CD4-positive, alpha-beta T cell (primary cell): ENCODE measurements at regions not wholly inside any gene's neighbourhood (a gene's known extent, or its start where the extent isn't known, plus 50 kb on each side); places are given as distances from the start of the nearest gene placed in this dataset.
"Not testable (repeated sequence)": the region's sequence is repeated elsewhere in the genome, so short reads cannot be mapped to it uniquely, and the experiment has no call there.

ENCODE experiments used
- ATAC-seq: fragments of 200-7000 bp; cut with Tn5 transposase; one replicate; pipeline ENCODE4 v1.10.0; 2022; ENCODE audit warnings: mild to moderate bottlenecking; ENCODE audit not compliant: poor library complexity
- CTCF ChIA-PET: fragments of 350-600 bp; sonication (Branson Sonifier 250); formaldehyde crosslinking; loops from one replicate; lab custom pipeline; 2021; ENCODE audit warnings: antibody characterized with exemption, inconsistent platforms; lab: Charles Lee
- POLR2A ChIA-PET: fragments of 350-600 bp; sonication (Branson Sonifier 250); formaldehyde crosslinking; loops from one replicate; lab custom pipeline; 2021; ENCODE audit warnings: antibody characterized with exemption, inconsistent platforms; lab: Charles Lee
- DNase-seq, 14 experiments: peaks; one replicate each; pipeline ENCODE4 v3.0.0-alpha.2; 2013 to 2020; ENCODE audit warnings: mixed read lengths in 2 of 14
- H3K27ac ChIP-seq, 2 donors: one replicate each; pipeline versions ENCODE4 v1.5.1 to v1.7.0; 2013; ENCODE audit warnings: low read length in 2 of 2, low read depth in 1 of 2, mild to moderate bottlenecking in 1 of 2
- H3K27me3 ChIP-seq, 2 experiments: 1 replicate in 1 of 2; 2 replicates in 1 of 2; pipeline versions ENCODE4 v1.6.1 to v1.7.0; 2013; ENCODE audit warnings: low read length in 2 of 2, control low read depth in 1 of 2, mild to moderate bottlenecking in 1 of 2, moderate library complexity in 1 of 2; ENCODE audit not compliant: insufficient read depth in 2 of 2, control insufficient read depth in 1 of 2
- H3K36me3 ChIP-seq: one replicate; pipeline ENCODE4 v1.6.1; 2013; ENCODE audit warnings: low read length, control low read depth; ENCODE audit not compliant: insufficient read depth
- H3K4me1 ChIP-seq: one replicate; pipeline ENCODE4 v1.6.1; 2013; ENCODE audit warnings: low read length, control low read depth; ENCODE audit not compliant: insufficient read depth
- H3K4me3 ChIP-seq: one replicate; pipeline ENCODE4 v1.5.1; 2013; ENCODE audit warnings: mild to moderate bottlenecking, low read length, moderate library complexity
- H3K9me3 ChIP-seq, 2 experiments: 1 replicate in 1 of 2; 2 replicates in 1 of 2; pipeline versions ENCODE4 v1.6.1 to v1.7.0; 2013; ENCODE audit warnings: low read length in 2 of 2, mild to moderate bottlenecking in 2 of 2, control low read depth in 1 of 2, moderate library complexity in 1 of 2; ENCODE audit not compliant: control insufficient read depth in 1 of 2, insufficient read depth in 1 of 2
- H3K27ac Mint-ChIP-seq: one replicate; pipeline ENCODE4 v1.8.0; 2020; ENCODE audit warnings: mixed read lengths
- H3K27me3 Mint-ChIP-seq: one replicate; pipeline ENCODE4 v1.8.0; 2021; ENCODE audit warnings: mixed read lengths
- H3K36me3 Mint-ChIP-seq: one replicate; pipeline ENCODE4 v1.8.0; 2021; ENCODE audit warnings: low read depth, mixed read lengths
- H3K4me1 Mint-ChIP-seq: one replicate; pipeline ENCODE4 v1.8.0; 2021; ENCODE audit warnings: low read depth, mixed read lengths
- H3K4me3 Mint-ChIP-seq: one replicate; pipeline ENCODE4 v1.8.0; 2020; ENCODE audit warnings: mild to moderate bottlenecking, mixed read lengths
- H3K9me3 Mint-ChIP-seq: one replicate; pipeline ENCODE4 v1.8.0; 2020; ENCODE audit warnings: mixed read lengths
- intact Hi-C, 2 experiments: fragments of 100-400 bp; cut with DNase I in 1 of 2; cut with micrococcal nuclease in 1 of 2; formaldehyde crosslinking; loops; one replicate each; pipeline versions ENCODE4 v1.15.1 to v1.9.0; 2023 to 2025; cut with DNase I, micrococcal nuclease
- TF ChIP-seq, protein P1 (sequence below): fragments of 200-600 bp; IDR thresholded peaks from one replicate; pipeline ENCODE4 v1.8.0; 2022; ENCODE audit warnings: antibody characterized with exemption, mild to moderate bottlenecking

DNA sequence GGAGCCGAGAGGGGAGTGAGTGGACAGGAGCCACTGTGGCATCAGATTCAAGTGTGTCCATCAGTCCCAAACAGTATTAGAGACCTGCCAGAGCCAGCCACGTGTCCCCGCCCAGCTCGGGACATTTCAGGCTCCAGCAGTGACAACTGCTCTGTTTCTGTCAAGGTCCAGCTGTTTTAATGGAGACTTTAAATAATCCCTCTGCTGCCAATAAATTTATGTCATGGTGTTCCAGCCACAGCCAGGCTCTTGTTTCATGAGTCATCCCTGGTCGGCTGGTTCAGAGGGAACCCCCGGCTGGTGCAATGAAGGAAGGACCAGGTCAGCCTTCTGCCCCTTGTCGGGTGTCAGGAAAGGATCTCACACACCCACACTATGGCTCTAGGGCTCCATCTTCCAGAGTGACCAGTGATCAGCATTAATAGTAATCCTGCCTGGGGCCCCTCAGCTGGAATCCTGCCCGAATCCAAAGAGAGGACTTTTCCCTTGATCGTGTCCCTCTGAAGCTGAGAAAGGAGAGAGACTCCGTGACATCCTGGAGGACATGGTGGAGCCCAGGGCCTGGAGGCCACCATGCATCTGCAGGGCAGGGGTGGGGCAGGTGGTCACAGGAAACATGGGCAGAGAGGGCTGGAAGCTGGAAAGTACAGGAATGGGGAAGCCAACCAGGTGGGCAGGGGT is 197.3 kb downstream of the MATN1 start:
- peaks cover 0 to 11% of the 10 kb centered on the region in 2 experiments for H3K9me3 ChIP-seq
- peaks cover 30% of the 10 kb centered on the region for H3K27me3 Mint-ChIP-seq
- ATAC-seq (no peak), DNase-seq (no peak)
- TF ChIP-seq, protein P1, sequence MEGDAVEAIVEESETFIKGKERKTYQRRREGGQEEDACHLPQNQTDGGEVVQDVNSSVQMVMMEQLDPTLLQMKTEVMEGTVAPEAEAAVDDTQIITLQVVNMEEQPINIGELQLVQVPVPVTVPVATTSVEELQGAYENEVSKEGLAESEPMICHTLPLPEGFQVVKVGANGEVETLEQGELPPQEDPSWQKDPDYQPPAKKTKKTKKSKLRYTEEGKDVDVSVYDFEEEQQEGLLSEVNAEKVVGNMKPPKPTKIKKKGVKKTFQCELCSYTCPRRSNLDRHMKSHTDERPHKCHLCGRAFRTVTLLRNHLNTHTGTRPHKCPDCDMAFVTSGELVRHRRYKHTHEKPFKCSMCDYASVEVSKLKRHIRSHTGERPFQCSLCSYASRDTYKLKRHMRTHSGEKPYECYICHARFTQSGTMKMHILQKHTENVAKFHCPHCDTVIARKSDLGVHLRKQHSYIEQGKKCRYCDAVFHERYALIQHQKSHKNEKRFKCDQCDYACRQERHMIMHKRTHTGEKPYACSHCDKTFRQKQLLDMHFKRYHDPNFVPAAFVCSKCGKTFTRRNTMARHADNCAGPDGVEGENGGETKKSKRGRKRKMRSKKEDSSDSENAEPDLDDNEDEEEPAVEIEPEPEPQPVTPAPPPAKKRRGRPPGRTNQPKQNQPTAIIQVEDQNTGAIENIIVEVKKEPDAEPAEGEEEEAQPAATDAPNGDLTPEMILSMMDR: no peak
- H3K27ac ChIP-seq: no peak overlapping the region
- no peaks in the 10 kb centered on the region for H3K36me3 Mint-ChIP-seq
- H3K4me1 Mint-ChIP-seq: no peaks in the 10 kb centered on the region
- H3K4me3 ChIP-seq: no peak overlapping the region
- no peaks in the 10 kb centered on the region for H3K4me1 ChIP-seq
- ChIA-PET POLR2A (no interaction called here), CTCF (no interaction called here)
- no peaks in the 10 kb centered on the region for H3K36me3 ChIP-seq
- H3K27me3 ChIP-seq: peaks cover 2 to 23% of the 10 kb centered on the region in 2 experiments
- intact Hi-C loops: no loop called here
- H3K9me3 Mint-ChIP-seq: no peaks in the 10 kb centered on the region
- H3K4me3 Mint-ChIP-seq: no peak overlapping the region
- no peak overlapping the region for H3K27ac Mint-ChIP-seq

DNA sequence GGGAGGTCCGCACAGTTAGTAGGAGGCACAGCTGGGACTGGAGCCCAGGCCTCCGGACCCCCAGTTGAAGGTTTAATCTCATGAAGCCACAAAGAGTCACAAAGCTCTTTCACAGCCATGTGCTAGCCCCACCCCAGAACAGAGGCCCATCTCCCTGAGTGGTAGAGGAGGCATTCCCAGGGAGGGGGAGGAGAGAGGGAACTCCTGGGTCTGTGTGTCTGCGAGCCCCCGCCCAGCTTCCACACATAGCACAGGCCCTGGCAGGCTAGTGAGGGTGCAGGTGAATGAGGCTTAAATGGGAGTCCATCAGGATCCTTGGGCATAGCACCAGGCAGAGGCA is 197.8 kb downstream of the MATN1 start:
- TF ChIP-seq, protein P1: no peak
- H3K9me3 Mint-ChIP-seq: no peaks in the 10 kb centered on the region
- H3K27ac Mint-ChIP-seq: no peak overlapping the region
- intact Hi-C loops: no loop called here
- Histone ChIP-seq H3K27ac (no peak overlapping the region), H3K27me3 (peaks cover 2 to 23% of the 10 kb centered on the region in 2 experiments), H3K4me3 (no peak overlapping the region), H3K4me1 (no peaks in the 10 kb centered on the region), H3K9me3 (peaks cover 0 to 11% of the 10 kb centered on the region in 2 experiments), H3K36me3 (no peaks in the 10 kb centered on the region)
- DNase-seq (no peak), ATAC-seq (no peak)
- no peak overlapping the region for H3K4me3 Mint-ChIP-seq
- ChIA-PET POLR2A (no interaction called here), CTCF (no interaction called here)
- no peaks in the 10 kb centered on the region for H3K4me1 Mint-ChIP-seq
- no peaks in the 10 kb centered on the region for H3K36me3 Mint-ChIP-seq
- H3K27me3 Mint-ChIP-seq: peaks cover 30% of the 10 kb centered on the region

DNA sequence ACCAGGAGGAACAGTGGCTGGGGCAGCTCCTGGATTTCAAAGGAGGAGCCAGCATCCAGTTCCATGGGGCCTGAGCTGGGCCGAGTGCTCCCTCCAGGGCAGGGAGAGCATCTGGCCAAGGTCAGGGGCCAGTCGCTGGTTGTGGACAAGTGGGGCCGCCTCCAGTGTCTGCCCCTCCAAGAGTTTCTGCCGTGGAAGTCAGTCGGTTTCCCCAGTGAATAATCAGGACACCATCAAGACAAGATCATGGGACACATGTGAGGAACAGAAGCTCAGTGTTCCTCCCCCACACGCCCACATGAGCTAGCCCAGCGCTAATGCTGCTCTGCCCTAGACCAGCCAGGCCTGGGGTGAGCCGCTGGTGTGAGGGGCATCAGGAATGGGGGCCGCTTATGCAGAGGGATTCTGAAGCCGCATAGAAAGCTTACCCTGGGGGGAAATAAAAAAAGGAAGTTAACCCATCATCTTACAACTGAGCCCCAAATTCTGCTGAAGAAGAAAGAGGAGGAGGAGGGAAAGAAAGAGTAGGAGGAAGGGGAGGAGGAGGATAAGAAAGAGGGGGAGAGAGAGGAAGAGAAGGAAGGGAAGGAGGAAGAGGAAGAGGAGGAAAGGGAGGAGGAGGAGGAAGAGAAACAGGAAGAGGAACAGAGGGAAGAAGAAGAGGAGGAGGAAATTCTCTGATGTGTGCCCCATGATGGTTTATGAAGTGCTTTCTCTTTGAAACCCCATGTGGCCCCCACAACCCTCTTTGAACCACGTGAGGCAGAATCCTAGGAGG is 198.4 kb downstream of the MATN1 start:
- DNase-seq: no peak
- no peak overlapping the region for H3K4me3 ChIP-seq
- peaks cover 2 to 23% of the 10 kb centered on the region in 2 experiments for H3K27me3 ChIP-seq
- no peaks in the 10 kb centered on the region for H3K4me1 ChIP-seq
- CTCF ChIA-PET: no interaction called here
- intact Hi-C loops: no loop called here
- H3K27me3 Mint-ChIP-seq: peaks cover 30% of the 10 kb centered on the region
- H3K4me1 Mint-ChIP-seq: no peaks in the 10 kb centered on the region
- TF ChIP-seq, protein P1: no peak
- no peak overlapping the region for H3K4me3 Mint-ChIP-seq
- no peak for ATAC-seq
- no peaks in the 10 kb centered on the region for H3K9me3 Mint-ChIP-seq
- H3K27ac Mint-ChIP-seq: no peak overlapping the region
- POLR2A ChIA-PET: no interaction called here
- peaks cover 0 to 11% of the 10 kb centered on the region in 2 experiments for H3K9me3 ChIP-seq
- no peaks in the 10 kb centered on the region for H3K36me3 Mint-ChIP-seq
- no peak overlapping the region for H3K27ac ChIP-seq
- H3K36me3 ChIP-seq: no peaks in the 10 kb centered on the region

DNA sequence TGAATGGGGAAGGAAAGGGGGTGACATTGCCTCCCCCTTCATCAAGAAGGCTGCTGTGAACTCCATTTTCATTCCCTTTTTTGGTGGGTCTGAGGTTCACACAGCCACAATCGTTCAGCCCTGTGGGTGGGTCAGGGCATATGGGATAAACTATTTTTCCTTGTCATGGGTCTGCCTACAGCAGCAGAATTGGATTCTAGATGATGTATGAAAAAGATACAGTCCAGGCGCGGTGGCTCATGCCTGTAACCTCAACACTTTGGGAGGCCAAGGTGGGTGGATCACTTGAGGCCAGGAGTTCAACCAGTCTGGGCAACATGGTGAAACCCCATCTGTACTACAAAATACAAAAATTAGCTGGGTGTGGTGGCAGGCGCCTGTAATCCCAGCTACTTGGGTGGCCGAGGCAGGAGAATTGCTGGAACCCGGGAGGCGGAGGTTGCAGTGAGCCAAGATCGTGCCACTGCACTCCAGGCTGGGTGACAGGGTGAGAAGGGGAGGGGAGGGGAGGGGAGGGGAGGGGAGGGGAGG is 199.3 kb downstream of the MATN1 start:
- DNase-seq, ATAC-seq, POLR2A ChIA-PET, H3K27ac ChIP-seq, H3K9me3 Mint-ChIP-seq, H3K4me3 ChIP-seq, intact Hi-C loops, H3K36me3 Mint-ChIP-seq, CTCF ChIA-PET, H3K4me1 ChIP-seq, H3K36me3 ChIP-seq, H3K4me3 Mint-ChIP-seq, H3K27ac Mint-ChIP-seq, H3K4me1 Mint-ChIP-seq: not testable (repeated sequence)
- H3K27me3 ChIP-seq: peaks cover 2 to 23% of the 10 kb centered on the region in 2 experiments
- peaks cover 0 to 11% of the 10 kb centered on the region in 2 experiments for H3K9me3 ChIP-seq
- H3K27me3 Mint-ChIP-seq: peaks cover 30% of the 10 kb centered on the region
